DMS79 treated with DMSO at 0.1 percent for 48 hours (cell line): ENCODE measurements at regions not wholly inside any gene's neighbourhood (a gene's known extent, or its start where the extent isn't known, plus 50 kb on each side); places are given as distances from the start of the nearest gene placed in this dataset.
"Not testable (repeated sequence)": the region's sequence is repeated elsewhere in the genome, so short reads cannot be mapped to it uniquely, and the experiment has no call there.

ENCODE experiments used
- DNase-seq: peaks from one replicate; lab custom pipeline; 2025; lab: John Stamatoyannopoulos, UW

GRCh38 chr7:81478664-81479063 is 291.2 kb downstream of the HGF start:
- DNase-seq, result no peak

DNA sequence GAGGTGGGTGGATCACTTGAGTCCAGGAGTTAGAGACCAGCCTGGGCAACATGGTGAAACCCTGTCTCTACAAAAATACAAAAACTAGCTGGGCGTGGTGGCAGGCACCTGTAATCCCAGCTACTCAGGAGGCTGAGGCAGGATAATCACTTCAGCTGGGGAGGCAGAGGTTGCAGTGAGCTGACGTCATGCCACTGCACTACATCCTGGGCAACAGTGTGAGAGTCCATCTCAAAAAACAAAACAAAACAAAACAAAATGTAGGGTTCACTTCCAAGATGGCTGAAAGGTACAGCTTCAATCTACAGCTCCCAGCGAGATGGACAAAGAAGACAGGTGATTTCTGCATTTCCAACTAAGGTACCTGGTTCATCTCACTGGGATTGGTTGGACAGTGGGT is 291.6 kb downstream of the HGF start:
- not testable (repeated sequence) for DNase-seq

DNA sequence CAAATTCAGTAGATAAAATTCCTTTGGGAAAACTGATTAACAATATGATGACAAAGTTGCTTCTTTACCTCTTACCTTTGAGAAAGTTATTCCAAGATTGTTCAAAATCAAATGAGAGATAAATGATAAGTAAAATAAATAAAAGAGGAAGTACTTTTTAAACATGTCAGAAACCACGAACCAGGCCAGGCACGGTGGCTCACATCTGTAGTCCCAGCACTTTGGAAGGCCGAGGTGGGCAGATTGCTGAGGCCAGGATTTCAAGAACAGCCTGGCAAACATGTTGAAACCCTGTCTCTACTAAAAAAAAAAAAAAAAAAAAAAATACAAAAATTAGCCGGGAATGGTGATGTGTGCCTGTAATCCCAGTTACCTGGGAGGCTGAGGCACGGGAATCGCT is 296.6 kb downstream of the HGF start:
- DNase-seq, result no peak

- no peak for DNase-seq
Measured at GRCh38 chr7:81470724-81471379, 299.0 kb downstream of the HGF start.

DNA sequence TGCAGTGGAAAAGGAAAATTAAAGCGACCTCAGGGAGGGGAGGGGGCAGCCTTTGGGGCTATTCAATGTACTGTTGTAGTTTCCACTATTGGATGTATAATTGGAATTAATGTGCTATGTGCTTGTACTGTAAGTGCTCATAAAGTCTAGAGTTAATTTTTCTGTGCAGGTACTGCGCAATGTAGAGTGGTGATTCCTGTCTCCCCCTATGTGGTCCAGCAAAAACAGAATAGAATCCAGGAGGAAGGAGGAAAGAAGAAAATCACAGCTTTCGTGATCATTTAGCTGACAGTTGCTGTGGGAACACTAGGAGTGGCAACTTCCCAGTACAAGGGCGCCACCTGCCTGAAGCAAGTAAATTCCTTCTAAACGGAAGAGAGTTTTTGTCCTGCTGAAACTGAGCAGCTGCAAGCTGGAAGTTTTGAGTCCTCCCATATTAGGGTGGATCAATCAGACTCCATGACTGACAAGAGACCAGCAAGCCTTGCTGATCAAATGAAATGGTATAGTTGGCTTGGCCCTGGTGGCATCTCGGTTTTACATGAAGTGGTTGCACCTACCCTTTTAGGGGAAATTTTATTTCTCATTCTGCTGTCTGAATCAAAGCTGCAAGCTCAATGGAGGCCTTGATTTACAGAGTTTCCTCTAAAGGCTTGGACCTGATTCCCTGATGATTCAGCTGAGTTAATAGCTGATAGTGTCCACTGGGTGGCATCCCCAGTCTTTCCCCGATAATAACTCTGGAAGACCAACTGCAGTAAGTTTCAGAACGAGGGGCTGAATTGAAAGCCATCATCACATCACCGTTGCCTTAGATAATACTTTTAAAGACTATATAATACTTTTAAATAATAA is 299.8 kb downstream of the HGF start:
- peak; percentile 80 for DNase-seq

- DNase-seq, result no peak
Measured at GRCh38 chr7:81469153-81469868, 300.5 kb downstream of the HGF start.

DNA sequence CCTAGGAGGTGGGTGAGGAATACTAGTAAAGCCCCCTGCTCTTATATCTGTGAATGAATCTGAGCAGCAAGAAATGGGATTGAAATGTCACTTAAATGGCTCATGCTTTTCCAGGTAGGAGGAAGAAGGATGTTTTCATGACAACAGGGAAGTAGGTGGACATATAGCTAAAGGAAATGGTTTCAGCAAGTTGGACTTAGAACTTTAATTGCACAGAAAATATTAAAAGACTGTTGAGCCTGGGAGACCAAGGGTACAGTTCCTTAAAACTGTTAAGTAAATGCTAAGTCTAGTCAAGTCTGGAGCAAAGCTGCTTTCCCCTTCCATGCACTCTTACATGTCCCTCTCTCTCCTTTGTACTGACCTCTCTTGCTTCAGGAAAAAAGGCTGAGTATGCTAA is 301.3 kb downstream of the HGF start:
- DNase-seq, result no peak

DNA sequence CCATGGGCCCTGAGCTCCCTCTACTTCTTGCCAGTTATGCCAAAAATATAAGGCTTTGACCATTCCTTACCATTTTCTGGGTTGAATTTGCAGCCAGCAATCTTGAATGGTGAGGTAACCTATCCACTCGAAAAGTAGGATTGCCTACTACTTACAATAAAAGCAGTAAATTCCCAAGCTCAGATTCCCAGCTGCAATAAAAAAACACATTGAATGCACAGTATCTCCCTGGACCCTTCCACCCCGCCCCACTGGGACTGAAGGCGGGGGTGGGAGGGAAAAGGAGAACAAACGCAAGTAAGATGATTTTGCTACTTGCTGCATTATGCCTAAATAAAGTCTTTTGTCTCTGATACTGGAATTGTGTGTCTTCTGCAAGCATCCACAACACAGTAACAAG is 301.9 kb downstream of the HGF start:
- DNase-seq, result no peak

- DNase-seq, result no peak
Measured at GRCh38 chr7:81462672-81463071, 307.2 kb downstream of the HGF start.

DNA sequence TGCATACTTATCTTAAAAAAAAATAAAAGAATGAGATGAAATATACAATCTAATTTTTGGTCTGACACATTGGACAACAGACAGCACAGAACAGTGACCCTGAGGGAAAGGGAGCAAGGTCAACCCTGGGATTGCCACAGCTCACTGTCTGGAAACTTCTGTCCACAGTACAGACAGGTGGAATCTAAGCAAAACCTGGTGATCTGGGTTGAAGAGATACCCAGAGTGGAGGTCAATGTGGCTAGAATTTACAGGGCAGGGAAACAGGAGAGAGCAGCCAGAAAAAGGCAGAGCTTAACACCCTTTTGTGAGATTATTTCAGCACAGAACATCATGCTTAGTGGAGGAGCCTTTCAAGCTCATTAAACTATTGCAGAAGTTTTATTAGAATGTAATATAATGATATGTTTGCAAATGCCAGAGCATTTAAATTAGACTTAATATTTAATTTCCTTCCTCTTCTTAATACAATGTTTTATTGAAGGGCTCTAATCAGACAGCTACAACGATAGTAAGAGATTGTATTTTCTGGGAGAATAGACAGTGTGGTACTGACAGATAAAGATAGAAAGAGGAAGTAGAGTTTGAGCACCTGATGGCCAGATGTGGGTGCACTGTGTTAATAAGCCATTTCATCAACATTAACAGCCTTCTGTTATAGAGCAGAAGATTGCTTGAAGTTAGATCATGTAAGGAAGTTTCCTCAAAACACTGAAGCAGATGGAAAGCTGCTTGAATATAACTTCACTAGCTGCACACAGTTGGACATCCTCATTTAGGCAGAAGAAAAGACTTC is 309.4 kb downstream of the HGF start:
- no peak for DNase-seq

DNA sequence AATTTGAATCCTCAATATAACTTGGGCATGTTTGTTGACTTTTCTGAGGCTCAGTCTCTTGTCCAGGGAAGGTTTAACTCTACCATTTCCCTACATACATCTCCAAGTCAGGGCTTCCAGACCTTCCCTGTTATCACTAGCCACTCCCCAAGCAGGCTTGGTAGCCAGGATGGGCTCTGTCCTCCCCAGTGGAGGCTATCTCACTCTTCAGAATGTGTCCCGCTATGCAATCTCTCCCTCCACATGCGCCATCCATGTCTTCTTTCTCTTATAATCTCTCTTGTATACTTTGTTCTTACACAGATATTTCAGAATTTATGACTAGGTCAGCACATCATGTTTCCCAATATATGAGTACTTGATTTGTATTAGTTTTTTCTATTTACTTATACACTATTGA is 310.4 kb downstream of the HGF start:
- no peak for DNase-seq

- peak; percentile 88 for DNase-seq
Measured at GRCh38 chr7:81457852-81458522, 311.9 kb downstream of the HGF start.

- not testable (repeated sequence) for DNase-seq
Measured at GRCh38 chr7:81453770-81454169, 316.1 kb downstream of the HGF start.

GRCh38 chr7:81449105-81449504 is 320.7 kb downstream of the HGF start:
- no peak for DNase-seq

GRCh38 chr7:81447351-81447952 is 322.4 kb downstream of the HGF start:
- DNase-seq, result peak; percentile 53

GRCh38 chr7:81446212-81446611 is 323.6 kb downstream of the HGF start:
- DNase-seq, result no peak

- no peak for DNase-seq
Measured at GRCh38 chr7:81445462-81445861, 324.4 kb downstream of the HGF start.

- DNase-seq, result no peak
Measured at GRCh38 chr7:81441750-81442149, 328.1 kb downstream of the HGF start.

DNA sequence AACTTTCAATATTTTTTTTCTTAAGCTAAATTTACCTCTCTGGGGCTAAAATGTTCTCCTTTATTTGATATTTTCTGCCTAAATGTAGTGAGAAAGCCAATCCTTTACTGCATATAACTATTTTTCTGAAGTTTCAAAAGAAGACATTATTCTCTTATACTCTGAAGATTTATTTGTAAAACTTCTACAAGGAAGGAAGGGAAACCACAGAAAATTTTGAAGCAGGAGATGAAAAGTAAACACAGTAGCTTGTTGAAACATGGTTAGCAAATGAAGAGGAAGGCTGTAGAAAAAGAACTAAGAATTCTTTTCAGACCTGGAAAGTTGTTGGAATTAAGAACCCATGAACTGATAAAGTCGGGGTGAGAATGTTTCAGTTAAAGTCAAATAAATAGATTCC is 330.3 kb downstream of the HGF start:
- no peak for DNase-seq

- DNase-seq, result not testable (repeated sequence)
Measured at GRCh38 chr7:81437160-81437559, 332.7 kb downstream of the HGF start.

DNA sequence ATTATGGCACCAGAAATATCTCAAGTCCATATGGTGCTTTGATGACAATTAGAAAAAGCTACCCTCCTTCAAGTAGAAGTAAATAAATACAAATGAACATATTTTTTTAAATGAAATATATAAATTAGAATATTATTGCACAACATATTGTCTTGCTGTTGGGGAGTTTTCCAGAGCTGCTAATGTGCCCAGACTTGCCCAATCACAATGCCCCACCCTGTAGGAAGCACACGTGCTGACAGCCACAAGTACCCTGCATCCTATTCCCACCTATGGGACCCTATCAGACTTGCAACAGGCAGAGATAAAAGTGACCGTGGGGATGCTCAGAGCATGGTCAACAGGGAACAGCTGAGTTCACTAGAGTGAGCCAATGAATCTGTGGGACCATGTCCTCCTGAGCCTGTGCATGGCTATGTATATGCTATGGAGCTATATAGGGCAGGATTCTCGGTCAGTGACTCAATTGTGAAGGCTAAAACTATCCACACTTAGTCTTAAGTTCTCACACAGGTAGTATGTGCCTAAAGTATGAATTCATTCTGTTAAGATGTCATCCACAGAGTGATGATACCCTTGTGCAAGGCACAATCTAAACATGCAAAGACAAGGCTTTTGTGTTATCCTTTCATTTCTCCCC is 336.0 kb downstream of the HGF start:
- no peak for DNase-seq
